ENCODE measurements at regions not wholly inside any gene's neighbourhood (a gene's known extent, or its start where the extent isn't known, plus 50 kb on each side); places are given as distances from the start of the nearest gene placed in this dataset.

- DNase-seq (ENCODE audit: low spot score) = no peak
Measured at GRCh38 chr10:106183041-106183440, 981.5 kb downstream of the SORCS1 start.

GRCh38 chr10:106182542-106182941, 982.0 kb downstream of the SORCS1 start:
- DNase-seq (ENCODE audit: low spot score) = no peak

DNA sequence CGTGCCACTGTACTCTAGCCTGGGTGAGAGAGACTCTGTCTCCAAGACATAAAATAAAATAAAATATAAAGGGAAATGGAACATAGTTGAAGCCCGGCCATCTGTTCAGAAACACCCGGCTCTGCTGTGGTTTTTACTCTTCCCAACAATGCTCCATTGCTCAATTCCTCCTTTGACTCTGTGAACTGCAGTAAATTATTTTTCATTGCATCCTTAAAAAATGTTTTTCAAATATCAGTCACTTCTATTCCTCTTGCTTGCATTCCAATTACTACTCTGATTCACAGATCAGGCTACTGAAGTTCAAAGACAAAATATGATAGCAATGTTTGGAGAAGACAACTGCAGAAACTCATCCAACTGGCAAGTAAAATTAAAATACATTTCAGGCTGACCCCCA, 983.0 kb downstream of the SORCS1 start:
- DNase-seq (ENCODE audit: low spot score) = no peak

DNA sequence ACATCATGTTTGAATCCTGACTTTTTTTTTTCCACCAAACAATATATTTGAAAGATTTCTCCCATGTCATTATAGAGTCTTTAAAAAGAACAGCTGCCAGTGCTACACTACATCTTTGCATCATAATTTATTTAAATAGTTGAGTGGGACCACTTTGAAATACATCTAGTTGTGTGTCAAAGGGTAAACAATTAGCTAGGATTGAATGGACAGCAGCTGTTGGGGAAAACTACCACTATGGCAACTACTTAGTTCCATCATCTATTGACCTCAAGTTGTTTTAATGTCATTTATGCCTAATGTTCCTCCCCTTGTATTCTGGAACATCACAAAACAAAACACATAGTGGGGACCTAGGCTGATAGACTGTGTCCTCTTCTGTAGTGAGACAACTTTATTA, 985.1 kb downstream of the SORCS1 start:
- no peak for DNase-seq (ENCODE audit: low spot score)

- DNase-seq (ENCODE audit: low spot score) = peak; percentile 3
Measured at GRCh38 chr10:106175760-106176377, 988.6 kb downstream of the SORCS1 start.

- DNase-seq (ENCODE audit: low spot score) = no peak
Measured at GRCh38 chr10:106173838-106174237, 990.7 kb downstream of the SORCS1 start.

DNA sequence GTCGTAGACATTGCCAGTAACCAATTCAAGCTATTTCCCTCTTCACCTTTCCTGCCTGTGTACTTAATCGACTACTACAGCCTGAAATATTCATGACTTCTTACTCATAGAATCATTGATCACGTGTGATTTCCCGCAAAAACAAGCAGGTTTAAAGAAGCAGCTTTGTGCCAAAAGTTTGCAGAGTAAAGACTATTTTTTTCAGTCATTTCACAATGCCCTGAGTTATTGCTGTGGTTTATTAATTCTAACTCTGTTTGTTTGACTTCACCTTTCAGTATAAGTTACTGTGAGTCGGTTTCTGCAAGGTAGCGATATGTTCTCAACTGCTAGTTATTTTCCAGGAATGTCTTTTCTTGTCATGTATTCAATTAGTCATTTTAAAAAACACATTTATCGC, 995.3 kb downstream of the SORCS1 start:
- no peak for DNase-seq (ENCODE audit: low spot score)

GRCh38 chr10:106167946-106168345, 996.6 kb downstream of the SORCS1 start:
- no peak for DNase-seq (ENCODE audit: low spot score)

GRCh38 chr10:106158241-106158640, 1006.3 kb downstream of the SORCS1 start:
- DNase-seq (ENCODE audit: low spot score) = no peak

DNA sequence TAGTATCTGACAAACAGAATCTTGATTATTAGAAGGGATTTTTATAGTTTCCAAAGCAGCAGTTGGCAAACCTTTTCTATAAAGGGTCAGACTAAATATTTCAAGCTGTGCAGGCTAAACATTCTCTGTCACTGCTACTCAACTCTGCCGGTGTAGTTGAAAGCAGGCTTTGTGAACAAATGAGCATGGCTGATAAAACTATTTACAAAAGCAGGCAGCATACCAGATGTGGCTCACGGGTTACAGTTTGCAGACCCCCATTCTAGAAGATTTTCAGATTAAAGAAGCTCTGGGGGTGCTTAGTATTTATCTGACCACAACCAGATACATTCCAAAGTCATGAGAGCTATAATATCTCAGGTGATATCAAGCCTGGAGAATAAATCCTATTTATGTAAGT, 1017.5 kb downstream of the SORCS1 start:
- no peak for DNase-seq (ENCODE audit: low spot score)

DNA sequence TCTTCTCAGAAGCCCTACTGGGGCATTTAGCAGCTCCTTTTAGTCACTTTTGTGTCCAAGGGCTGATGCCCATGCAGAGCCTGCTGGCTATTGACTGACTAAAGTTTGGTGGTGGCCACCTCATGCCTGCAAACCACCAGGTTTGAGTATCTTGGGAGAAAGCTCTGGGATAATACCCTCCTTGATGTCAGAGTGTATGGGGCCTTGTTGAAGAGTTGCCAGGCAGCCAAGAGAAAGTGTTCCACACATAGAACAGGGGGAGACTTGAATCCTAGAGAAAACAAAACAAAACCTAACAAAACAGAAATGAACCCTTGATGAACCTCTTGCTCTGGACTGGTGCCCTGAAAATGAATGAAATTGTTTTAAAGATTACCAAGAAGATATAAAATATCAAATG, 1024.6 kb downstream of the SORCS1 start:
- DNase-seq (ENCODE audit: low spot score) = no peak

GRCh38 chr10:106136175-106136574, 1028.3 kb downstream of the SORCS1 start:
- no peak for DNase-seq (ENCODE audit: low spot score)

DNA sequence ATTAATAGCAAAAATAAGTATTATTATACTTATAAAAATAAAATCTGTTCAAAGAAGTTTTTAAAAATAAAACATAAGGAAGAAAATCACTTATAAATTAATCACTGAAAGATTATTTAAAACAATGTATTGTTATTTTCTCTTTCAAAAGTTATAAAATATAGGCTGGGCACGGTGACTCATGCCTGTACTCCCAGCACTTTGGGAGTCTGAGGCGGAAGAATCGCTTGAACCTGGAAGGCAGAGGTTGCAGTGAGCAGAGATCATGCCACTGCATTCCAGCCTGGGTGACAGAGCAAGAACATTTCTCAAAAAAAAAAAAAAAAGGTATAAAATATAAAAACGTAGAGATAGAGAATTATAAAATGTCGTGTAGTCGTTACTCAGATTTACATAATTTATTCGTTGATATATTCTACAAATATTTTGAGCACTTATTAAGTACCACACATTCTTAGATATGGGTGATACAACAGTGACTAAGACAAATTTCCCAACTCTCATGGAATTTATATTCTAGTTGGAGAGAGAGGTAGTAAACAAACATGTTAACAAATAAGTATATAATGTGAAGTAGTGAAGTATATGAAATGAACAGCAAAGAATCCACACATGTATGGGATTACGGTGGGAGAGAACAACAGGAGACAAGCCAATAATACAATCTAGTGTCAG, 1030.0 kb downstream of the SORCS1 start:
- no peak for DNase-seq (ENCODE audit: low spot score)

GRCh38 chr10:106133451-106133850, 1031.1 kb downstream of the SORCS1 start:
- no peak for DNase-seq (ENCODE audit: low spot score)

DNA sequence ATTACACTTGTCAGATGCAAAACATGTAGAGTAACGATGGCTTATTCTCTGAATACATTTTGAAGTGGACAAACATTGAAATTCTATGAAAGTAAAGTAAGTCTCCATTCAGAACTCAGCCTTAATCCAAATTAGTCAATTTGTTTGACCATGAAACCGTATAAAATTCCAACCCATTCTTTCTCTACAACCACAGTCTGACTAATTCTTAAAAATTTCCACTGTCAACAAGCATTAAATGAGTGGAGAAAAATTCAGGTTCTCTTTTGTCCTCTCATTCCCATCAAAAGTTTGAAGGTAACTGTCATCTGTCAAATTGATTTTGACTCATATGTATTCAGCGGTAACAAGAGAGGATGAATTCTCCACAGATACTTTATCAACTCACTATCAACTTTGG, 1031.5 kb downstream of the SORCS1 start:
- DNase-seq (ENCODE audit: low spot score) = no peak

DNA sequence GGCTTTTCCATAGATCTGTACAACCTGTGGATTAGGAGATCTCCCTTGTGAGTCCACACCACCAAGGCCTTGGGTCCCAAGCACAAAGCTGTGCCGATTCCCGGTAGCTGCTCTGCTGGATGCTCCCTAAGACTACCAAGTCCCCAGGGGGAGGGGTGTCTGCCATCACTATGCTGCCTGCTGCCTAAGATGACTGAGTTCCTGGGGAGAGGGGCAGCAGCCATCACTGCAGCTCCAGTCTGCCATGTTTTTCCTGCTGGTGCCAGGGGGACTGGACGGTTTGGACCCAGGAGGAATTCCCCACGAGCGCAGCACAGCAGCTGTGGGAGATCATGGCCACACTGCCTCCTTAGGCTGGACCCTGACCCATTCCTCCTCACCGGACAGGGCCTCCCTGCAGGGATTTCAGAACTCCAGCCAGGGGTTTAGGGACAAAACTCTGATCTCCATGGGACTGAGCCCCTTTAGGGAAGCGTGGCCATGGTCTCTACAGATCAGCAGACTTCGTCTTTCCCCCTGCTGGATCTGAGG, 1049.8 kb downstream of the SORCS1 start:
- no peak for DNase-seq (ENCODE audit: low spot score)

DNA sequence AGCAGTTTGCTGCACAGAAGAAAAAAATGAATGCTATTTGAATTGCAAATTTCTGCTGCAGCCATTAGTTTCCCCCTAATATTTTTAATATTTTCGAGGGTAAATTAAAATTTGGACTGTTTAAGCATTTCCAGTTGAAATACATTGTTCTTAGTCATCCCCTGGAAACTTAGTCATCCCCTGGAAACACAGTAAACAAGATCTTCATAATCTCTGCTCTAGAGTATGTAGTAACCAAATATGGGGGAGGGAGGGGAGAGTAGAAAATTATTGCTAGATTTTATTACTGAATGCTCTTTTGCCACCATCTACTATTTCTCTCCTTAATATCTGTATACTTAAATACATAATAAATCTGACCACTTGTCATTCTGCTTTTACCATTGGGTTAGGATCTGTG, 1053.3 kb downstream of the SORCS1 start:
- DNase-seq (ENCODE audit: low spot score) = no peak

- DNase-seq (ENCODE audit: low spot score) = no peak
Measured at GRCh38 chr10:106107706-106108105, 1056.8 kb downstream of the SORCS1 start.

DNA sequence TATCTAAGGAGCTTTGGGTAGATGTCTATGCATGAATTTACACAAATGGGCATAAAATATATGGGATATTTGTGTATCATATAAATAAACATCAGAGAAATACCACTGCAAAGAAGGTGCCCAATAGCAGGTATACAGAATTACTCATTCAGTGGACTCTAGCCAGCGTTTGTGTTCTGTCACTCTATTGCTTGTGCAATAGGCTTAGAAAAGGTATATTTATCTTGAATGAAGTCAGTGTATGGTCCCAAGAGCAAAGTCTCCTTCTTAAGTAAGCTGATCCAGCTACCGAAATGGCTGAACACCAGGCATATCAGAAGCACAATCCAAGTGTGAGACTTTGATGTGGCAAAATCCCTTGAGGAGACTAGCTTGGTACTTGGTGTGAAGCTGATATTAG, 1058.4 kb downstream of the SORCS1 start:
- DNase-seq (ENCODE audit: low spot score) = no peak

DNA sequence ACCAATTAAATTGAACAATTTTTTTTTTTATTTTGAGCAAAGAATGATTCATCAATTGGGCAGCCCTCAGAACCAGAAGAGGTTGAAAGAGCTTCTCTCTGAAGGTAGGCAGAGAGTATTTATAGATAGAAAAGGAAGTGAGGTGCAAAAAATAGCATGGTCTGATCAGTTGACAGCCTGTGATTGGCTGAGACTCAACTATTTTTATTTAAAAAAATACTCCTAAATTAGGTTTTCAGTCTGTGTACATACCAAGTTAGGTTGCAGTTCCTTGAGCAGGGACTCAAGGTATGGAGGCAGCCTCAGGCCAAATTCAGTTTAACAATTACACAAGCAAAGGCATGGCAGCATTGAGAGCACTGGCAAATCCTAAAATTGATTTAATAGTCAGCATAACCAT, 1074.7 kb downstream of the SORCS1 start:
- no peak for DNase-seq (ENCODE audit: low spot score)

- no peak for DNase-seq (ENCODE audit: low spot score)
Measured at GRCh38 chr10:106086391-106086790, 1078.1 kb downstream of the SORCS1 start.

DNA sequence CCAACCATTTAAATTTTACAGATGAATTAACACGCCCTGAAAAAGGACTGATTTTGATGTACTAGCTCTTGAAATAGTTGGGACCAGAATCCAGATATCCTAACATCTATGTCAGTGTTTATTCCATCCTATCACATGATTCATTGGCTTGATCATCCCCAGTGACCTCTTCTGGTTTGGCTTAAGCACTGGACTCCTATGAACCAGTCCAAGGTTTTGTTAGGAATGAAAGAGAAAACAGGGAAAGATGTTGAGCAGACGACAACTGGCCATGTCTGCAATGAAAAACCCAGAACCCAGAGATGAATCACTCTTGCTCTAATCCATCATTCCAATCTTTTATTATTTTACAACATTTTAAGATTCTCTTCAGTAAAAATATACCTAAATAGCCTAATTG, 1080.9 kb downstream of the SORCS1 start:
- DNase-seq (ENCODE audit: low spot score) = no peak

GRCh38 chr10:106082865-106083264, 1081.6 kb downstream of the SORCS1 start:
- DNase-seq (ENCODE audit: low spot score) = no peak
